Endometrium (tissue), 2 donors: ENCODE measurements at regions not wholly inside any gene's neighbourhood (a gene's known extent, or its start where the extent isn't known, plus 50 kb on each side); places are given as distances from the start of the nearest gene placed in this dataset.
"Not testable (repeated sequence)": the region's sequence is repeated elsewhere in the genome, so short reads cannot be mapped to it uniquely, and the experiment has no call there.

Experiments
- FAIRE-seq: peaks from 2 replicates; lab custom pipeline; 2012; peaks lifted over from hg19 to GRCh38; lab: Jason Lieb, UNC
- donor health status: control.
- donor health status: control.

DNA sequence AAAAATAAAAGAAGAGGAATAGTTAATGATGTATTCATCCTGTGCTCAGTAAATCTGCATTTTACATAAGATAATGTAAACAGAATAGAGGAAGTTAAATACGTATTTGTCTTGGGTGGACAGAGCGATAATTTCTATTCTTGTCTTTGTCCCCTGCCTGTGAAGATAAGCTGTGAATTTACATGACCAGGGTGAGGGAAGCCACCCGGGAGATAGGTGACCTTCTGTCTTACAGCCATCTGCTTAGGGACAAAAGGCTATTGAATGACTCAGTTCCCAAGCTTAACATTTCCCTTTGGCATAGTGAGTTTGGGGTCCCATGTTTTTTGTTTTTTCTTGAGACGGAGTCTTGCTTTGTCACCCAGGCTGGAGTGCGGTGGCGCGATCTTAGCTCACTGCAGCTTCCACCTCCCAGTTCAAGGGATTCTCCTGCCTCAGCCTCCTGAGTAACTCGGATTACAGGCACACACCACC is 88.7 kb upstream of the KCTD7 start:
- no peak for FAIRE-seq

GRCh38 chr7:66542049-66542448 is 86.6 kb upstream of the KCTD7 start:
- FAIRE-seq: no peak

GRCh38 chr7:66542528-66543269 is 86.0 kb upstream of the KCTD7 start:
- FAIRE-seq: no peak

DNA sequence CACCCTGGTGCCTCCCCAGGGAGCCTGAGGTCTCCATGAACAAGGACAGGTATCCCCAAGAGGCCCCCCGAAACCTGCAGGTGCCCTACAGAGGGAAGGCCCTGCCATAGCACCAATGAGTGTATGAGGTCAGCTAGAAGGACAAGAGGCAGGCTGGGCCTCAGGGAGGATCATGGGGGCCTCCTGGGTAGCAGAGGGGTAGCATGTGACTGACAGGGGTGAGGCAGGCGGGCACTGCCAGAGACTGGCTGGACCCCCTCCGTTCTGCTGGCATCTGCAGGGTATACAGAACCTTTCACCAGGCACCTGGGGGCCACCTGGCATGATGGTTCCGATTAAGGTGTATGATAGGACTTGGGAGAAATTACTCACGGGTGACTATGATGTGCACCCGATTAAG is 79.2 kb upstream of the KCTD7 start:
- FAIRE-seq: no peak

- FAIRE-seq: no peak
Observed at GRCh38 chr7:66553001-66553400, 75.7 kb upstream of the KCTD7 start.

DNA sequence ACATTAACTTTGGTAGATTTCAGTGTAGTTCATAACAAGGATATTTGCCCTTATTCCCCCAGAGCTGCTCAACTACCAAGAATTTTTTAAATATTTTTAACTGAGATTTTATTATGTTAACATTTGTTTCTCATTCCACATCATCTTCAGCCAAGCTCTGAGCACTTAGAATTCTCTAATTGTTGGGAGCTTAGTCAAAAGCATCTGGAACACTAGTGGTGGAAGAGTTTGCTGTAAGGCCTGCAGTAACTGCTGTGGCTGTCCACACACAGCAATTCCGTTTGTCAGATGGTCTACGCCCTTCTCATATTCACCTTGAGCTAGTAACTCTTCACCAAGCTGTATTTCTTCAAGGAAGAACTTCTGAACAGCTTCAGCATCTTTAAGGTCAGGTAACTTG is 75.0 kb upstream of the KCTD7 start:
- FAIRE-seq: peak; percentile 78

GRCh38 chr7:66554291-66554690 is 74.4 kb upstream of the KCTD7 start:
- FAIRE-seq: not testable (repeated sequence)

- not testable (repeated sequence) for FAIRE-seq
Observed at GRCh38 chr7:66554842-66555430, 73.7 kb upstream of the KCTD7 start.

- FAIRE-seq: no peak
Observed at GRCh38 chr7:66556177-66556548, 72.5 kb upstream of the KCTD7 start.

DNA sequence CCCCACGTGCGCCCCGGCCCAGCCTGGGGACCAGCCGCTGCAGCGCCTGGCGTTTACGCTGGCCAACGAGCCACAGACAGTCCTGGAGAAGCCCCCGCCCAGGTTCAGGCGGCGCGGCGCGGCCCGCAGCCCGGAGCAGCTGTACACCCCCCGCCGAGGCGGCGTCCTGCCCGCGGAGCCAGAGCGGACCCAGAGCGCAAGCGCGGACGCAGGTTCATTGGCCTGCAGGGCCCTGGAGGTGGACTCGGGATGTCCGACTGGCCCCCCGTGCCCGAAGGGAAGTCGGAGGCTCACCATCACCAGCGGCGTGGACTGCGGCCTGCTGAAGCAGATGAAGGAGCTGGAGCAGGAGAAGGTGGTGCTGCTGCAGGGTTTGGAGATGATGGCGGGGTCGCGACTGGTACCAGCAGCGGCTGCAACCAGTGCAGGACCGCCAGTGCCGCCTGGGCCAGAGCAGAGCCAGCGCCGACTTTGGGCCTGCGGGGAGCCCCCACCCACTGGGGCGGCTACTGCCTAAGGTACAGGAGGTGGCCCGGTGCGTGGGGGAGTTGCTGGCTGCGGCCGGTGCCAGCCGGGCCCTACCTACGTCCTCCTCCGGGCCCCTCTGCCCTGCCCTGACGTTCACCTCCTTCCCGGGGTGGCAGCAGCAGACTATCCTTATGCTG is 72.0 kb upstream of the KCTD7 start:
- FAIRE-seq: no peak

DNA sequence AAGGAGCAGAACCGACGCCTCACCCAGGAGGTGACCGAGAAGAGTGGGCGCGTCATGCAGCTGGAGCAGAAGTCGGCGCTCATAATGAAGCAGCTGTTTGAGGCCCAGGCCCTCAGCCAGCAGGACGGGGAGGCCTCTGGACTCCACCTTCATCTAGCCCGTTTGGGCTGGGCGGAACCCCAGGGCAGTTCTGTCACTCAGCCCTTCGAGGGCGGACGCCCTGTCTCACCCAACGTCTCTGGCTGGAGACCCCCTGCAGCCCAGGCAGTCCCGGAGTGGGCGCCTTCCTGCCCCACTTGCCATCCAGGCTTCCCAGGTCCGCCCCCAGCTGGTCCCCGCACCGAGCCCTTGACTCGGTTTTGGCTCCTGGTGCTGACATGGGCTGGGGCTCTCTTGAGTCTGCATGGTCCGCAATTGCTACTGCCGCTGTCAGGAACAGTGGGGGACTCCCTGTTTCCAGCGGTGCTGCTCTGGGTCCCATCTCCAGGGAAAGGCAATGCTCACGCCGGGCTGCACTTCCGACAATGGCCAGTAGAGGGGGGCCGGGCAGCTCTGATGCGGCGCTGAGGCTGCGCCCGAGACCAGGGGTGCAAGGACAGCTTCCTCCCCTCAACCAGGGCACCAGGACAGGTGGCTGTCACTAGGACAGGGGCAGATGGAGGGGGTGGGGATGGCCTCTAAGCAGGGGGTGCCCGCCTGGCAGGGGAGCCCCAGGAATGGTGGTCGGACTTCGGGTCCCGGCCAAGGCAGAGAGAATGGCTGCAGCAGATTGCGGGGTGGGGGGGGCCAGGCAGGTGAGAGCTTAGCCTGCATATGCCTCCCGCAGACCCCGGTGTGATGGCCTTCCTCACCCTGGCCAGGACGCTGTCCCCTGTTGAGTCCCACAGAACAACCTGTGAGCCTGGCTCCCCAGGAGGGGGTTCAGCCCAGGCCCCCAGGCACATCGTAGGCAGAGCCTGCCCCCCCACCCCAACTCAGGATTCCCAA is 71.2 kb upstream of the KCTD7 start:
- FAIRE-seq: no peak

DNA sequence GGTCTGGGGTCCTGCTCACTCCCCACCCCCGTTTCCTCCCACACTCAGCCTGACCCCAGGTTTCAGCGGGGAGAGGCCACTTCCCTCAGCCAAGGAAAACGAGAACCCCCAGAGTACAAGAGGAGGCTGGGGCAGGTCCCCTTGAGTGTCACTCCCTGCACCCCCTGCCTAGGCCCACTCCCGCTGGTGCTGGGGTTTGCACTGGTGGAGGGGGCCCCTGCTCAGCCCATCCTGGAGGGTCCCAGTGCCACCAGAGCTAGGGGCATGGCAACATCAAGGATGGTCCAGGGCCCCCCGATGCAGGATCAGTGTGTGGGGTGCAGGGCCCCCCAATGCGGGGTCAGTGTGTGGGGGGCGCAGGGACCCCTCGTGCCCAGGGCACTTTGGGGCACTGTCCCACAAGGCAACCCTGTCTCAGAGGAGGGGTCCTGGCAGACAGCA is 70.5 kb upstream of the KCTD7 start:
- no peak for FAIRE-seq

DNA sequence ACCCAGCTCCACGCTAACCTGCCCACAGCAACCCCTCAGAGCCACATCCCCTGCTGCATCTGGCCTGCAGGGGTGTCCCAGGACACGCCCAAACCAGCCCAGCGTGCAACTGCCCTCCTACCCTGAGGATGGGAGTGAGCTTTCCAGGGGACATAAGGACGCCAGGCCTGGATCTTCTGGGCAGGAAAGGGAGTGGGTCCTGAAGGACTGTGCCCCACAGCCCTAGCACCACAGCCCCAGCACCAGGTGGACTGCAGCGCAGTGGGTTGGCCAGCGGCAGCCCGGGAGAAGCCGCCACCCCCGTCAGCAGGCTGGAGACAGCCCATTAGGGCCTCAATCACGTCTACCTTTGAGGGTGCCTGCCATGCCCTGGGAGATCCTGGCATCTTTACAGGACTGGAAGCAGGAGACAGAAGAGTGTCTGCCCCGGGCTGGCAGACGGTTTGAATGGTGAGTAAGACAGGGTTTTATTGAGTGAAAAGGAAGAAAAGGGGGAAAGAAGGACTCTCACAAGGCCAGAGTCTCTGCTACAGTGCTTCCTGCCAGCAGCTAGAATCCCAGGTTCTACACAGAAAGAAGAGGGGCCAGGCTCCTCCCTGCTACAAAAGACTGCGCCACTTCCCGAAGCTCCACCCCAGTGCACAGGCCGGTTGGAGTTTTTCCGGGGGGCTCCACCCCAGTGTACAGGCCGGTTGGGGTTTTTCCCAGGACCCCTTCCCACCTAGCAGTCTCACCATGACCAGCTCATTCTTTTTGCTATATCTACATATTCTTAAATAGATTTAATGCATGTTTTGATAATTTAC is 69.8 kb upstream of the KCTD7 start:
- FAIRE-seq: no peak

DNA sequence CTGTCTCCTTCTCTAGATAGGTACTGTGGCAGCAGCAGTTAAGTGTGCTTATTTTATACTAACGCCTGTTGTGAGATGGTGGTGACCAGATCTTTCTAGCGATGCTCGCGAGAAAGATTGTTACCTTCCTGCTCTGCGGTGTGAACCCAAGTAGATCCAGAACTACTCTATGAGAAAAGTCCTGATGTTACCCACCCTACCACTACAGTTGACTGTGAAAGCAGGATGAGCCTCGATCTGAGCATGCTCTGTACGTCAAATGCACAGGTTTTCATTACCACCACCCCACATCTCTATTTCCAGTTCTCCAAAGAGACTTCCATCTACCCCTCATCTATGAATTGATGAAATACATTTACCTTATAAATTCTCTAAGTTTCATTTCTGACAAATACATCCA is 64.6 kb upstream of the KCTD7 start:
- no peak for FAIRE-seq

GRCh38 chr7:66570179-66570578 is 58.5 kb upstream of the KCTD7 start:
- FAIRE-seq: not testable (repeated sequence)

GRCh38 chr7:66571568-66571967 is 57.1 kb upstream of the KCTD7 start:
- no peak for FAIRE-seq

DNA sequence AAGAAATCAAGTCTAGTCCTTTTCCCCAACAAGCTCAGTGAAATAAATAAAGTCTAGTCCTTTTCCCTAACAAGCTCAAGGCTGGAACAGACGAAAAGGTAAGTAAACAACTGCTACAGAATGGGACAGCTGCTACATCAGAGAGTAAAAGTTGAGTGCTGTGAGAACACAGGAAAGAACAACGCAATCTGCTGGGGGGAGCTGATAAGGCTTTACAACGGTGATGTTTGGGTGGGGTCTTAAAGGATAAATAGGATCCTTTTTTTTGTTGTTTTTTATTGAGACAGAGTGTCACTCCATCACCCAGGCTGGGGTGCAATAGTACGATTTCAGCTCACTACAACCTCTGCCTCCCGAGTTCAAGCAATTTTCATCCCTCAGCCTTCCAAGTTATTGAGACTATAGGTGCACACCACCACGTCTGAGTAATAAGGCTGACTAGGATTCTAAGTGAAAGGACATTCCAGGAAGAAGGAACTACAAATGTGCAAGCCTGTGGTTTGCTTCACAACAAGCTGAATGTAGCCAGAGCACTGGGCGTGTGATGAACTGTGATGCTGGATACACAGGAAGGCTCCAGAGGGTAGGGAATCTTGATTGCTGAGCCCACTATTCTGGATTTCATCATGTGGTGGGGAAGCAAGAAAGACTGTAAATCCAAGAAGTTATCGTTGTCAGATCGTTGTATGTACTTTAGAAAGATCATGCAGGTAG is 54.7 kb upstream of the KCTD7 start:
- FAIRE-seq: not testable (repeated sequence)

GRCh38 chr7:66574768-66575167 is 53.9 kb upstream of the KCTD7 start:
- not testable (repeated sequence) for FAIRE-seq

DNA sequence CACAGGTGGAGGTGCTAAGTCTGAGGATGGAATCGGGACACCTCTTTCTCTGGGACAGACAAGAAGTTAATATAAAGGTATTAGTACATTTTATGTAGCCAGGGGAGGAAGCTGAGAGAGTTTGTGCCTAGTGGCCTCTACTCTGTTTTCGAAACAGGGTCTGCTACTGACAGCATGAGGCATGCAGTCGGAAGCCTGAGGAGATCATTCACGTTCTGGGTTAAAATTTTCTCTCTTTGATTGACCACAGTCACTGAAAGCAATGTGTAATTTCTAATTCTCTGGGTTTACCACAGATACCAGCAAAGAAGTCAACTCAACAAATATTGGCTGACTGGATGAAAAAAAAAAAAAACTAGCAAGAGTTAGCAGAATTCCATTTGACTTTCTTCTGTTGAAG is 53.3 kb upstream of the KCTD7 start:
- no peak for FAIRE-seq

- no peak for FAIRE-seq
Observed at GRCh38 chr7:66576646-66577045, 52.0 kb upstream of the KCTD7 start.
